HFF-Myc (cell line): ENCODE measurements at regions not wholly inside any gene's neighbourhood (a gene's known extent, or its start where the extent isn't known, plus 50 kb on each side); places are given as distances from the start of the nearest gene placed in this dataset.
A peak's percentile ranks its signal among the peaks of the same experiment; 100 is the strongest.

Experiments used
- DNase-seq: peaks from one replicate; pipeline ENCODE4 v3.0.0-alpha.2; 2011; ENCODE audit warnings: low read depth; ENCODE audit errors: extremely low read depth
- H3K4me3 ChIP-seq: replicated peaks from 2 replicates; pipeline ENCODE4 v1.5.1; 2011; ENCODE audit warnings: low read depth, mild to moderate bottlenecking, control low read depth, low read length
- CTCF ChIP-seq: IDR thresholded peaks from 2 replicates; pipeline ENCODE4 v1.5.1; 2012; ENCODE audit warnings: mild to moderate bottlenecking, low read depth, low read length, control low read depth; ENCODE audit errors: missing control alignments

- no peak for DNase-seq
- H3K4me3 ChIP-seq = no peak overlapping the region
- TF ChIP-seq CTCF = no peak
Observed at GRCh38 chr18:6607343-6607742, 122.2 kb upstream of the ARHGAP28 start.

GRCh38 chr18:6609666-6610264 is 119.8 kb upstream of the ARHGAP28 start:
- no peak overlapping the region for H3K4me3 ChIP-seq
- no peak for TF ChIP-seq CTCF
- no peak for DNase-seq

- peak; percentile 71 for DNase-seq
- H3K4me3 ChIP-seq = no peak overlapping the region
- TF ChIP-seq CTCF = no peak
Observed at GRCh38 chr18:6610466-6610865, 119.0 kb upstream of the ARHGAP28 start.

GRCh38 chr18:6613581-6613980 is 115.9 kb upstream of the ARHGAP28 start:
- no peak for TF ChIP-seq CTCF
- H3K4me3 ChIP-seq = no peak overlapping the region
- DNase-seq = no peak

GRCh38 chr18:6614952-6615351 is 114.6 kb upstream of the ARHGAP28 start:
- DNase-seq = no peak
- no peak for TF ChIP-seq CTCF
- H3K4me3 ChIP-seq = no peak overlapping the region

- no peak for DNase-seq
- TF ChIP-seq CTCF = no peak
- H3K4me3 ChIP-seq = no peak overlapping the region
Observed at GRCh38 chr18:6616981-6617380, 112.5 kb upstream of the ARHGAP28 start.

- TF ChIP-seq CTCF = no peak
- DNase-seq = no peak
- H3K4me3 ChIP-seq = no peak overlapping the region
Observed at GRCh38 chr18:6621437-6621836, 108.1 kb upstream of the ARHGAP28 start.
